ENCODE measurements at regions not wholly inside any gene's neighbourhood (a gene's known extent, or its start where the extent isn't known, plus 50 kb on each side); places are given as distances from the start of the nearest gene placed in this dataset.

- peak; percentile 80 for DNase-seq
Observed at GRCh38 chr3:41117398-41117870, 81.9 kb upstream of the CTNNB1 start.

GRCh38 chr3:41118461-41119390, 80.6 kb upstream of the CTNNB1 start:
- no peak for DNase-seq

GRCh38 chr3:41120460-41120859, 78.8 kb upstream of the CTNNB1 start:
- no peak for DNase-seq

GRCh38 chr3:41125258-41125657, 74.0 kb upstream of the CTNNB1 start:
- no peak for DNase-seq

- DNase-seq = no peak
Observed at GRCh38 chr3:41126472-41126871, 72.8 kb upstream of the CTNNB1 start.

- DNase-seq = no peak
Observed at GRCh38 chr3:41126961-41127360, 72.3 kb upstream of the CTNNB1 start.

GRCh38 chr3:41127414-41127813, 71.9 kb upstream of the CTNNB1 start:
- DNase-seq = no peak

- DNase-seq = no peak
Observed at GRCh38 chr3:41129731-41130130, 69.6 kb upstream of the CTNNB1 start.

- DNase-seq = no peak
Observed at GRCh38 chr3:41131224-41131623, 68.1 kb upstream of the CTNNB1 start.

- no peak for DNase-seq
Observed at GRCh38 chr3:41137686-41138111, 61.6 kb upstream of the CTNNB1 start.

- no peak for DNase-seq
Observed at GRCh38 chr3:41138146-41138545, 61.2 kb upstream of the CTNNB1 start.

GRCh38 chr3:41138601-41139000, 60.7 kb upstream of the CTNNB1 start:
- DNase-seq = no peak

- no peak for DNase-seq
Observed at GRCh38 chr3:41140242-41140641, 59.1 kb upstream of the CTNNB1 start.

GRCh38 chr3:41141433-41142167, 57.7 kb upstream of the CTNNB1 start:
- no peak for DNase-seq

- DNase-seq = no peak
Observed at GRCh38 chr3:41143421-41144031, 55.8 kb upstream of the CTNNB1 start.

GRCh38 chr3:41144631-41145030, 54.7 kb upstream of the CTNNB1 start:
- DNase-seq = no peak

GRCh38 chr3:41148478-41148877, 50.8 kb upstream of the CTNNB1 start:
- DNase-seq = no peak

GRCh38 chr3:41148901-41149300, 50.4 kb upstream of the CTNNB1 start:
- DNase-seq = no peak
